Fibroblast of lung (primary cell): ENCODE measurements at regions not wholly inside any gene's neighbourhood (a gene's known extent, or its start where the extent isn't known, plus 50 kb on each side); places are given as distances from the start of the nearest gene placed in this dataset.

Experiments used
- DNase-seq, 2 donors: peaks; one replicate each; pipeline versions ENCODE4 v3.0.0 to v3.0.0-alpha.2; 2010; ENCODE audit warnings: low read depth in 2 of 2
- H2AFZ ChIP-seq: 2 replicates; pipeline ENCODE4 v1.5.1; 2012; ENCODE audit warnings: low read length, control low read depth, inconsistent platforms
- H3K27ac ChIP-seq: 2 replicates; pipeline ENCODE4 v1.5.1; 2011; ENCODE audit warnings: low read length, control low read depth; ENCODE audit not compliant: insufficient read depth
- H3K27me3 ChIP-seq: 2 replicates; pipeline ENCODE4 v1.5.1; 2011; ENCODE audit warnings: mild to moderate bottlenecking, low read length; ENCODE audit not compliant: control insufficient read depth, insufficient read depth
- H3K36me3 ChIP-seq: 2 replicates; pipeline ENCODE4 v1.5.1; 2011; ENCODE audit warnings: low read length; ENCODE audit not compliant: control insufficient read depth, insufficient read depth
- H3K4me1 ChIP-seq: 2 replicates; pipeline ENCODE4 v1.5.1; 2011; ENCODE audit warnings: low read length; ENCODE audit not compliant: control insufficient read depth, insufficient read depth; ENCODE audit errors: extremely low read depth
- H3K4me2 ChIP-seq: 2 replicates; pipeline ENCODE4 v1.5.1; 2011; ENCODE audit warnings: low read length, control low read depth; ENCODE audit not compliant: insufficient read depth; ENCODE audit errors: extremely low read depth
- H3K4me3 ChIP-seq, 4 experiments: fragments of 200-600 bp in 1 of 4; sonication (generic) in 1 of 4; replicated peaks in 1 of 4; 2 replicates each; pipeline ENCODE4 v1.5.1; 2011 to 2016; ENCODE audit warnings: low read length in 4 of 4, low read depth in 3 of 4, mild to moderate bottlenecking in 3 of 4, control low read depth in 2 of 4, inconsistent platforms in 1 of 4, mixed read lengths in 1 of 4; ENCODE audit not compliant: insufficient read depth in 1 of 4; ENCODE audit errors: control extremely low read depth in 1 of 4
- H3K79me2 ChIP-seq: 2 replicates; pipeline ENCODE4 v1.5.1; 2012; ENCODE audit warnings: mild to moderate bottlenecking, low read length, inconsistent platforms; ENCODE audit not compliant: control insufficient read depth, insufficient read depth
- H3K9ac ChIP-seq: 2 replicates; pipeline ENCODE4 v1.5.1; 2011; ENCODE audit warnings: mild to moderate bottlenecking, low read length, control low read depth; ENCODE audit not compliant: insufficient read depth
- H3K9me3 ChIP-seq: 2 replicates; pipeline ENCODE4 v1.5.1; 2012; ENCODE audit warnings: low read depth, low read length; ENCODE audit not compliant: control insufficient read depth, insufficient read depth
- H4K20me1 ChIP-seq: 2 replicates; pipeline ENCODE4 v1.5.1; 2011; ENCODE audit warnings: low read length; ENCODE audit not compliant: control insufficient read depth, insufficient read depth; ENCODE audit errors: extremely low read depth
- CTCF ChIP-seq, 2 donors: IDR thresholded peaks in 1 of 2; conservative IDR thresholded peaks in 1 of 2; 1 replicate in 1 of 2; 2 replicates in 1 of 2; pipeline ENCODE4 v1.5.1; 2011 to 2012; ENCODE audit warnings: low read length in 2 of 2, control low read depth in 1 of 2, inconsistent platforms in 1 of 2, low read depth in 1 of 2, mild to moderate bottlenecking in 1 of 2
- EZH2 ChIP-seq: IDR thresholded peaks from 2 replicates; pipeline ENCODE4 v1.5.1; 2012; ENCODE audit warnings: low read length, control low read depth, mild to moderate bottlenecking; ENCODE audit errors: missing control alignments

- no peaks in the 10 kb centered on the region for H3K79me2 ChIP-seq
- no peak overlapping the region for H3K27ac ChIP-seq
- no peak overlapping the region for H2AFZ ChIP-seq
- H3K4me2 ChIP-seq: no peak overlapping the region
- H3K36me3 ChIP-seq: no peaks in the 10 kb centered on the region
- no peaks in the 10 kb centered on the region for H4K20me1 ChIP-seq
- TF ChIP-seq CTCF (conservative IDR thresholded peaks at IDR 0.05 in 1 of 2, IDR thresholded peaks at IDR 0.05 in 1 of 2; ENCODE audit: low read depth in 1 of 2, low read length in 2 of 2): no peak
- no peak for TF ChIP-seq EZH2
- H3K27me3 ChIP-seq: no peaks in the 10 kb centered on the region
- no peak overlapping the region for H3K9ac ChIP-seq
- no peaks in the 10 kb centered on the region for H3K9me3 ChIP-seq
- H3K4me1 ChIP-seq: no peaks in the 10 kb centered on the region
- no peak for DNase-seq
- no peak overlapping the region for H3K4me3 ChIP-seq
Measured at GRCh38 chrX:128601706-128602105, 549.5 kb upstream of the ACTRT1 start.

DNA sequence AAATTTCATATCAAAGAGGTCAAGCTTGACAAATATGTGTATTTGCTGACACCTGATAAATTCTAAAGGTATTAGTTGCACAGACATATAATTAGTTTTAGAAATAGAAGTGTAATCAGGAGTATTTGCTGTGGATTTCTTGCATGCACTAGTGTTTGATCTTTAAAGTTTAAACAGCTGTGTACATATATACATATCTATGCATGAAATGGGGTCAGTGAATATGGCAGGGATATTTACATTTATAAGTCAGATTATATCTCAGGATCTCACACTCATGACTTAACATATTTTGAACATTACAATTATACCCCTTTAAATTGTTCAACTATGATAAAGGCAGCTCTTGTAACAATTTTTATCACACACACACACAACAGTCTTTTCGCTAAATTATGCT lies 547.4 kb upstream of the ACTRT1 start:
- no peaks in the 10 kb centered on the region for H3K36me3 ChIP-seq
- H3K27me3 ChIP-seq: no peaks in the 10 kb centered on the region
- no peak overlapping the region for H3K27ac ChIP-seq
- no peaks in the 10 kb centered on the region for H3K79me2 ChIP-seq
- no peaks in the 10 kb centered on the region for H3K9me3 ChIP-seq
- TF ChIP-seq EZH2: no peak
- TF ChIP-seq CTCF (conservative IDR thresholded peaks at IDR 0.05 in 1 of 2, IDR thresholded peaks at IDR 0.05 in 1 of 2; ENCODE audit: low read depth in 1 of 2, low read length in 2 of 2): no peak
- no peak overlapping the region for H2AFZ ChIP-seq
- no peaks in the 10 kb centered on the region for H4K20me1 ChIP-seq
- H3K4me3 ChIP-seq: no peak overlapping the region
- DNase-seq: no peak
- no peak overlapping the region for H3K4me2 ChIP-seq
- no peaks in the 10 kb centered on the region for H3K4me1 ChIP-seq
- H3K9ac ChIP-seq: no peak overlapping the region

GRCh38 chrX:128582036-128582435 lies 529.8 kb upstream of the ACTRT1 start:
- Histone ChIP-seq H3K4me3 (no peak overlapping the region), H3K79me2 (no peaks in the 10 kb centered on the region)
- TF ChIP-seq CTCF (conservative IDR thresholded peaks at IDR 0.05 in 1 of 2, IDR thresholded peaks at IDR 0.05 in 1 of 2; ENCODE audit: low read depth in 1 of 2, low read length in 2 of 2): no peak
- no peak for TF ChIP-seq EZH2

More at GRCh38 chrX:128582036-128582435, 529.8 kb upstream of the ACTRT1 start:
- Histone ChIP-seq H3K27ac (no peak overlapping the region), H2AFZ (no peak overlapping the region), H3K4me1 (no peaks in the 10 kb centered on the region), H3K4me2 (no peak overlapping the region), H4K20me1 (no peaks in the 10 kb centered on the region), H3K27me3 (no peaks in the 10 kb centered on the region), H3K9ac (no peak overlapping the region), H3K9me3 (no peaks in the 10 kb centered on the region), H3K36me3 (no peaks in the 10 kb centered on the region)
- no peak for DNase-seq
